T-helper 1 cell (primary cell): ENCODE measurements at regions not wholly inside any gene's neighbourhood (a gene's known extent, or its start where the extent isn't known, plus 50 kb on each side); places are given as distances from the start of the nearest gene placed in this dataset.
"Not testable (repeated sequence)": the region's sequence is repeated elsewhere in the genome, so short reads cannot be mapped to it uniquely, and the experiment has no call there.

Experiments used
- DNase-seq, 5 donors: peaks; one replicate each; pipeline ENCODE4 v3.0.0-alpha.2; 2012 to 2020

DNA sequence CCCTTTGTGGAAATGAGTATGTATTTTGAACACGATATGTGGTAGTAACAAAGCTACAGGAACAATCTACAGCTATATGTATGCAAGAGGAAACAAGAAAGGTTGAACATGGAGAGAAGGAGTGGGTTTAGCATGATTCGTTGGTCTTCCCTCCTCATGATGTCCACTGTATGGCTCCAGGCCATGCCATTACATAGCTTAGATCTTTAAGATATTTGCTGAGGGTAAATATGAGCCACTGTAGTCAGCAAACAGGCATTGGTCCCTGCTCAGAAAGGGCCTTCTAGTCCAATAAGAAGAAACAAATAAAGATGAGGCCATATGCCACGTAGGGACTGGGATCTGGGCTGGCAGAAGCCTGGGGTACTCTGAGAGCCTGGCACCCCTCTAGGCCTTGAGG, 543.2 kb upstream of the SGCD start:
- no peak for DNase-seq

DNA sequence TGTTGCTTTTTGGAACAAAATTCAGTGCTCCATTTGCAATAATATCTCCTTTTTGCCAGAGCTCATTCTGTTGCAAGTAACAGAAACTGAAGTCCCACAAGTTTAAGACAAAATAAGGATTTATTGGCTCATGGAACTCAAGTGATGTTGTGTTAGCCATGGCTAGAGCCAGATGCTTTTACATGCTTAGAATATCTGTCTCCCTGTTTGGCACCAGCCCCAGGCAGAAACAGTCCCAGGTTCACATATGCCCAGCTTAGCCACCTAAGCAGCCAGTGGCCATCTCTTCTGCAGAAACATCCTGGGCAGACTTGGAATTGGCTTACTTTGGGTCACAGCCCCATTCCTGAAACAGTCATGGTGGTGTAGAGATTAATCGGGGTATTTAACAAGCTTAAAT, 540.9 kb upstream of the SGCD start:
- DNase-seq: no peak

GRCh38 chr5:155792873-155793272, 534.1 kb upstream of the SGCD start:
- DNase-seq: no peak

GRCh38 chr5:155794795-155795194, 532.2 kb upstream of the SGCD start:
- DNase-seq: no peak

DNA sequence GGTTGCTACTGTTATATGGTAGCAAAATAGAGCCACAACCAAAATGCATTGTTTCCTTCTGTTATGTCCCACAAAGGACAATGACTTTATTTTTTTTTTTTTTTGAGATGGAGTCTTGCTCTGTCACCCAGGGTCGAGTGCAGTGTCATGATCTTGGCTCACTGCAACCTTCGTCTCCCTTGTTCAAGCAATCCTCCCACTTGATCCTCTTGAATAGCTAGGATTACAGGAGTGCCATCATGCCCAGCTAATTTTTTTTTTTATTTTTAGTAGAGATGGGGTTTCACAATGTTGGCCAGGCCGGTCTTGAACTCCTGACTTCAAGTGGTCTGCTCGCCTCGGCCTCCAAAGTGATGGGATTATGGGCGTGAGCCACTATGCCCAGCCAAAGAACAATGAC, 527.7 kb upstream of the SGCD start:
- DNase-seq: no peak

- DNase-seq: no peak
Measured at GRCh38 chr5:155807884-155808576, 518.9 kb upstream of the SGCD start.

DNA sequence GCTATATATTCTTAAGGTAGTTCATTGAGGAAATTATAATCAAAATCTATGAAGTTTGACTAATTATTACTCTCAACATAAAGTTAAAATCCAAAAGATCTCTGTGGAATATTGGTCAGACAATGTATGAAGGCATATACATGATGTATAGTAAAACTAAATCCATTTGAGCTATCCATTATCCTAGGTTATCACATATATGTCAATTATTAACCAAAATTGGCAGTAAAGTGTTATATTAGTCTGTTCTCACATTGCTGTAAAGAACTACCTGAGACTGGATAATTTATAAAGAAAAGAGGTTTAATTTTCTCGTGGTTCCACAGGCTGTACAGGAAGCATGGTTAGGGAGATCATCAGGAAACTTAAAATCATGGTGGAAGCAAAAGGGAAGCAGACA, 511.7 kb upstream of the SGCD start:
- no peak for DNase-seq

DNA sequence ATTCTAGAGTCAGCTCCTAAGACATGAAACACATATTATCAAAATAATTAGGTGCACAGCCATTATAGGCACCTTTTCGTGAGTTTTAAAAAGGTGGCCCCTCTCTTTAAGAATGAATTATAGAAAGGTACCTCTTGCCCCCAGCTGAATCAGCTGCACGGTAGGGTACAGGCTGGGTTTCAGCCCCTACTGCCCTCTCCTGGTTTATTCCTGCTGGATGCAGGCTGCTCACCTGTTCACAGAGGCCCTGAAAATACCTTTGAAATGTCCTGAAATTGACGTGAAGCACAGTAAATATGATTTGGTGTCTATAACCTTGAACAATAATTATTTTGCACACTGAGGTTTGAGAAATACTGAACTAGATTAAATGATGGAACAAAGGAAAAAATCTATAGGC, 504.8 kb upstream of the SGCD start:
- no peak for DNase-seq

DNA sequence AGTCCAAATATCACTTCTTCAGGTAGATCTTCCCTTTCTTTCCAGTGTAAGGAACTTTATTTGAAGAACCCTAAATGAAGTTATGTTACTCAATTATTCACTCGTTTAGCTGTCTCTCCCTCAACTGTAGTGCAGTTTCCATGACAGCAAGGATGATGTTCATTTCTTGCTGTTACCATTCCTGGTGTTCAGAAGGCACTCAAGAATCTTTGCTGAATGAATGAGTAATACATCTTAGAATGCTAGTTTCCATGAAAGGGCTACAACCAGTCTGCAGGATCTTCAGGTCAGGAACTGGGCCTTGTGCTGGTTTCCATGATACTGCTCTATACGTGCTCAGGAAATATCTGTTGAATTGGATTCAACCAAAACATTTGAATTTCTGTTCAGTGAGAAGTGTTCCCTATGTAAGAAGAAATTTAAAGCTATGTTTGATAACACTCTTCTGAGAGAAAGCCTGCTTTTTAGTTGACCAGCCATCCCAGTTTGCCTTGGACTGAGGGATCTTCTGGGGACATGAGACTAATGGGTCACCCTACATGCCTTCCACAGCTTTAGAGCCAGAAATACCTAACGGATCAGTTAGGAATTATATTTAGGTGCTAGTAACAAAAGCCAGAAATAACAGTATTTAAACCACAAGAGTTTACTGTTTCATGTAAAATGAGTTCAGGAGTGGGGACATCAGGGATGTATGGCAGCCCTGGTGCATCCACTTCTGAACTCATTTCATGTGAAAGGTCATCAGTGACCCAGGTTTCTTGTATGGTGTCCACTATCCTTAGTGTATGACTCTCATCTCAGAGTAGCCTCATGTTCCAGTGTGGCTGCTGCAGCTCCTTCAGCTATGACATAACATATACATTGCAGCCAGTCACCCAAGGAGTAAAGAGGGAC, 500.1 kb upstream of the SGCD start:
- DNase-seq: no peak

GRCh38 chr5:155827508-155827815, 499.5 kb upstream of the SGCD start:
- DNase-seq: not testable (repeated sequence)

DNA sequence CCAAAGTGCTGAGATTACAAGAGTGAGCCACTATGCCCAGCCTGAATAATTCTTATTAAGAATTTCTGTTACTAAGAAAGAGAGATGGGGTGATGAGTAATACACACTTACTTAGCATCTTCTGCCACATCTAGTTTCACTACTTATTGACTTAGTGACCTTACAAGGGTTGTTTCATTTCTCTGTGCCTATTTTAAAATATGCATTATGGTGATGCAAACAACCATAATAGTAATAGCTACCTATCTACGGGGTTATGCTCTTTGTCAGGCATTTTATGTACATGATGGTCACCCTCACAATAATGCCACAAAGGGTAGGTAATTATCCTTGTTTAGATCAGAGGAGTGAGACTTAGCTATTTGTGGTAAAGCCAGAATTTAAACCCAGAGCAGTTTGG, 499.0 kb upstream of the SGCD start:
- DNase-seq: no peak

DNA sequence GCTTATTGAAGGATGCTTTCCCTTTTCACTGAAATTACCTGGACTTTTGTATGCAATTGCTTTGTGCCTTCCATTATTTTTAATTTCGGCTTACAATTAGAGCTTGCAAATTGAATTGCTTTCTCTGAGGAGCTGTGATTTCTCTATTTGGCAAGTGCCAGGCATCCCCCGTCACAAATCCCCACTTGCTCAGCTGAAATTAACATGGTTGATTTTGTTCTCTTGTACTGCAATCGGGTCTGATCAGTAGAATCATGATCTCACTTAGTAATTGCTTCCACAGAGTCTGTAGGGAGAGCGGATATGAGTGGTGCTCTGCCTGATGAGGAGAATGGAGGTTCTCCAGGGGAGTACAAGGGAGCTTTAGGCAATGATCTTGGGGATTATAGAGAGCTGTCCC, 495.5 kb upstream of the SGCD start:
- DNase-seq: no peak

GRCh38 chr5:155833287-155833686, 493.7 kb upstream of the SGCD start:
- DNase-seq: no peak

DNA sequence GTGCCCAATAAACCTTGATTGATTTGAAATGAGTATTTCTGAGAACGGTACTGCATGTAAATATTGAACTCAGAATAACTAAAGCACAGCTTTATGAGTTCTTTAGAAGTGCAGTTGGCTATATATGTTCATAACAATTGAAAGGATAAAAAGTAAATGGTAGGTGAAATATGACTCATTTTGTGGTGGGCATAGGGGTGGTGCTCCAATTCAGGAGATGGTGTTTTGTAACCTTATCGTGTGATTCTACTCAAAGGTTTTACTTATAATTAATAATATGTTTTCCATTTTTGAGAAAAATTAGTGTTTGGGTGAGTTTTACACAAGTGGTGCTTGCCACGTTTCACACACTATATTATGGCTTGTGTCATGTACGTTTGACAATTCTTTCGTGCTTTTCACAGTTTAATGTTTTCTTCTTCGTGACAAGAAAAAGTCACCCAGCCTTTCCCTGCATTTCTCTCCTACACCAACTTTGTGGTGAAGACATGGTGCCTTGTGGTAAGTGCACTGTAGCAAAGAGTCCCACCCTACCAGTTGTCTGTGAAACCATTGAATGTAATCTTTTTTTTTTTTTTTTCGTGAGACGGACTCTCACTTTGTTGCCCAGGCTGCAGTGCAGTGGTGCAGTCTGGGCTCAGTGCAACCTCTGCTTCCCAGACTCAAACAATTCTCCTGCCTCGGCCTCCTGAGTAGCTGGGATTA, 492.5 kb upstream of the SGCD start:
- DNase-seq: no peak

DNA sequence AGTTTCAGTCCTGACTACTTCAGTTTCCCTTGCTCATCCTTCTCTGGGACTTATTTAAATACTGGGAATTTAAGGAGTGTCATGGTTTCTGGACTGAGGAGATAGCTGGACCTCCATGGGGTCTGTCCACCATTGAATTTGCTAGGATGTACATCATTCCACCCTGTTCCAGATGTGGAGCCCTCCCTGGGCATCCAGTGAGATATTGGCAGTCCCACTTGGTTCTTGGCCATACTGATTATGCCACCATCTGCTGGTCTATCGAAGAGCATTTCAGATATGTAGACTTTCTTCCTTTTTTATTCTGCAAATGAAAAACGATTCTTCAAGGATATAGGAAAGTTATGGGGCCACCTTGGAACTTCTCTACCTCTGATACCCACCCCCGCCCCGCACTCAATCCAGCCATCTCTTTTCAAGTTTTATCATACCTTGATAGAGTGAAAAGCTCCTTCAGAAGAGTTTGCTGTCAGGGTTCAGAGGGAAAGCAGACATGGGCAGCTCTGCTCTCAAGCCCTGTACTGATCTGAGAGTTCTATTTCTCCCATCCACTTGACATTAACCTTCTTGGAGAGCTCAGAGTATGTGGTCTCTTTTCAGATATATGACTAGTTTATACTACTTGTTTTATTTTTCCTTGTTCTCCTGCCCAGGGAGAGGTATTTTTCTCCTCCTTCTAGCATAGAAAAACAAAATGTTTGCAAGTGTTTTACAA, 490.7 kb upstream of the SGCD start:
- no peak for DNase-seq

DNA sequence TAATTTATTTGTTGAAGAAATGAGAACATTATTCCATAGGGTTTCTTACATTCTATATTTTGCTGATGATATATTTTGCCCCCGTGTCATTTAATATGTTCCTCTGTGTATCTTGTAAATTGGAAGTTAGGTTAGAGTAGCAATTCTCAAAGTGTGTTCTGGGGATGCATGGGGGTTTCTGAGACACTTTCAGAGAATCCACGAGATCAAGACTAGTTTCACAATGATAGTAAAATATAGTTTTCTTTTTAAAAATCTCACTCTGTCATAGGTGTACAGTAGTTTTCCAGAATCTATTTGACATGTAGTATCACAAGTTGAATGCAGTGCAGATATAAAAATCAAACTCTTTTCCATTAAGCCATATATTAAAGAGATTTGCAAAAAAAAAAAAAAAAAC, 488.6 kb upstream of the SGCD start:
- no peak for DNase-seq

GRCh38 chr5:155839251-155840037, 487.5 kb upstream of the SGCD start:
- DNase-seq: no peak

GRCh38 chr5:155844542-155844941, 482.4 kb upstream of the SGCD start:
- DNase-seq: no peak

- no peak for DNase-seq
Measured at GRCh38 chr5:155850370-155850769, 476.6 kb upstream of the SGCD start.

DNA sequence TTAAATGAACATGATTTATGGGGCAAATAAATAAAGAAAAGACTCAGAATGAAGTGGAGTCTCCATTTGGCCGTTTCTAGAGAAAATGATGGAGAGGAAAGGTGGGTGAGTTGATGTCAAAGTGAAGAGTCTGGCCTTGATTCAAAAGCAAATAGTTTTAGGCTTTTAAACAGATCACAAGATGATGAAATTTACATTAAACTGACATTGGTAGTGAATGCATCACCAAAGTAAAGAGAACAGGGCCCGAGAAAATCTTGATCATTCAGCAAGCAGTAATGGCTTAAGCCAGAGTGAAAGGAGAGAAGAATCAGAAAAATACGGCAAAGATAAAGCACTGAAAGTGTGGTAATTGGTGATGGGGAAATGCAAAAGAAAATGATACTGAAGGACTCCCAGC, 460.0 kb upstream of the SGCD start:
- no peak for DNase-seq

DNA sequence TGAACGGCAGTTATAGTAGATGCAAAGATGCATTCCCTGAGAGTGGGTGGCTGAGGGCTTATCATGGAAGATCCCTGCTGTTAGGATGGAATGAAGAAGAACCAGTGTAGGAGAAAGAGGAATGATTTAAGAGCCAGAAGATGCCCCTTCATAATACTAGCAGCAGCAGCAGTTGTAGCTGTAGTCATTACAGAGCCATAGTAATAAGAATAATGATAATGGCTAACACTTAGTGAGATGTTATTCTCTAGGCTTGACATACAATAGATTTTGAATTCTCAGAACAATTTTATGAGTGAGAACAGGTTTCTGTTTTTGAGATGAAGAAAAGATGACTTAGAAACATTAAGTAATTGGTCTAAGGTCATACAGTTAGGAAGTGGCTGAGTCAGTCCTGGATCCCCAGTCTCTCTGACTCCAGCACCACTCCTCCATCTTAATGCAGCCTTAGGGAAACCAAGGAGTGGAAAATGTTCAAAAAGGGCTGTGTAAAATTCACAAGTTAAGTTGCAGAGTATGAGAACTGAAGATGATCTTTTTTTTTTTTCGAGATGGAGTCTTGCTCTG, 459.4 kb upstream of the SGCD start:
- DNase-seq: no peak

GRCh38 chr5:155870636-155871035, 456.3 kb upstream of the SGCD start:
- DNase-seq: no peak
